AG09319 (cell line): ENCODE measurements at regions not wholly inside any gene's neighbourhood (a gene's known extent, or its start where the extent isn't known, plus 50 kb on each side); places are given as distances from the start of the nearest gene placed in this dataset.
"Not testable (repeated sequence)": the region's sequence is repeated elsewhere in the genome, so short reads cannot be mapped to it uniquely, and the experiment has no call there.

ENCODE experiments used
- DNase-seq: peaks from one replicate; pipeline ENCODE4 v3.0.0-alpha.2; 2010; ENCODE audit warnings: low read depth; ENCODE audit errors: extremely low read depth
- TF ChIP-seq, protein P1 (sequence below): IDR thresholded peaks from 2 replicates; pipeline ENCODE4 v1.5.1; 2011; ENCODE audit warnings: low read depth, mild to moderate bottlenecking, inconsistent platforms, low read length, moderate library complexity

DNA sequence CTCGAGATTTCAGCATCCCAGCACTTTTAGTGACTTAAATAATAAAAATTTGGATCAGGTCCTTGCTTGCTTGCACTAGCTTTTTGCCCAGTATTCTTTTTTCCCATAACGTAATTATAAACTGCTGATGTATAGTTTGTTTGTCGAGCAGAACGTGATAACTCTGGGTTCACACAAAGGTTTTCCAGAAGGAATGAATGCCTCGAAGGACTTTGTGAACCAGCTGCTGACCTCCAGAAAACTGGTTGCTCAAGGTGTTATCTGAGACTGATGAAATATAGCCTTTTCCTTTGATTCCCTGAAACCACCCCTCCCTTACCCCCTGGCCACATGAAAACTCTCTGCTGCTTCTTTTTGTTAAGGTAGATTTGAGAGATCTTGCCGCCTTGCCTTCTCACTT lies 229.1 kb upstream of the CARD18 start:
- DNase-seq: no peak
- TF ChIP-seq, protein P1, sequence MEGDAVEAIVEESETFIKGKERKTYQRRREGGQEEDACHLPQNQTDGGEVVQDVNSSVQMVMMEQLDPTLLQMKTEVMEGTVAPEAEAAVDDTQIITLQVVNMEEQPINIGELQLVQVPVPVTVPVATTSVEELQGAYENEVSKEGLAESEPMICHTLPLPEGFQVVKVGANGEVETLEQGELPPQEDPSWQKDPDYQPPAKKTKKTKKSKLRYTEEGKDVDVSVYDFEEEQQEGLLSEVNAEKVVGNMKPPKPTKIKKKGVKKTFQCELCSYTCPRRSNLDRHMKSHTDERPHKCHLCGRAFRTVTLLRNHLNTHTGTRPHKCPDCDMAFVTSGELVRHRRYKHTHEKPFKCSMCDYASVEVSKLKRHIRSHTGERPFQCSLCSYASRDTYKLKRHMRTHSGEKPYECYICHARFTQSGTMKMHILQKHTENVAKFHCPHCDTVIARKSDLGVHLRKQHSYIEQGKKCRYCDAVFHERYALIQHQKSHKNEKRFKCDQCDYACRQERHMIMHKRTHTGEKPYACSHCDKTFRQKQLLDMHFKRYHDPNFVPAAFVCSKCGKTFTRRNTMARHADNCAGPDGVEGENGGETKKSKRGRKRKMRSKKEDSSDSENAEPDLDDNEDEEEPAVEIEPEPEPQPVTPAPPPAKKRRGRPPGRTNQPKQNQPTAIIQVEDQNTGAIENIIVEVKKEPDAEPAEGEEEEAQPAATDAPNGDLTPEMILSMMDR: no peak

DNA sequence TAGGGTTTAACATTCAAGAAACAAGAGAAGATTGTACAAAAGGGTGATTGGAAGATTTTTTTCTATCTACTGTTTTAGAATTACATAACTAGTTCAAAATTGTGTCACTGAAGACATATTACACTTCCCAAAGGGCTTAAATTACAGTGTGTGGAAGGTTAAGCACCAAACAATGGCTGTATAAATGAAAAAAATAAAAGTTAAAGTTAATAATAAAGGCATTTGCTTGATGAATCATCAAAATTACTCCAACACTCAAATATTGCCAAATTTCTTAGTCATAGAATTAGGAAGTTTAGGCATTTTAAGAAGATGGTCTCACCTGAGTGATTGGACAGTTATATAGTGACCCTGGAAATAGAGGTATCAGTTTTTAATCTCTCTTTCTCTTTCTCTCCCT lies 227.6 kb upstream of the CARD18 start:
- TF ChIP-seq, protein P1: no peak
- DNase-seq: no peak

DNA sequence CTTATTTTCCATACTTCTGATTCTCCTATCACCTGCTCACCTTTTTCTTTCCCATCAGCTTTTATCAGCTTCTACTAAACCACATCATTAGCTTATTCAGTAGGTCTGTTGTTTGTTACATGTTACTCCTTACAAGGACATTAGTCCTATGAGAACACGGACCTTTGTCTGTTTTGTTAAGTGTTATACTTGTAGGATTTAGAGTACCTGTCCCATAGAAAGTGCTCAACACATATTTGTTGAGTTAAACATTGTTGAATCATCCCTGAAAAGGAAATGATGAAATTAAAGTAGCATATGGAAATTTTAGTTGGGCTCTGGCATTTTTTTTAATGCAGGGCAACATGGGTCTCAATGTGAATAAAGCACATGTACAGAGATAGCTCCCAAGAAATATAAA lies 222.1 kb upstream of the CARD18 start:
- no peak for DNase-seq
- TF ChIP-seq, protein P1: no peak

DNA sequence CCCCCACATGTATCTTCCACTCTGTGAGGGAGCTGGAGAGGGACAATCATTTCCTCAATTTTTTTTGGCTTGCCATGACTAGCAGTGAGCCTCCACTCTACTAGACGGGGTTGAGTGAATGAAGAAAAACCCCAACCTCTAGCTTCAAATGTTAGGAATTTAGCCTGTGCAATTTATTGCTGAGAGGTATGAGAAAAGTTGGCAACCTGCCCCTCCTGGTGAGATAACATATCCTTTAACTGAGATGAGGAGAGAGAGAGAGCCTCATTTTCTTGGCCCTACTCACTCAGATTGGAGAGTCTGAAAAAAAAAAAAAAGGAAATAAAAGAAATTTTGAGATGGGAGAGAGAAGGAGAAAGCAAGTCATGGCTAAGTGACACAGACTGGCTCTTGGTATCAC lies 218.2 kb upstream of the CARD18 start:
- TF ChIP-seq, protein P1: no peak
- DNase-seq: no peak

DNA sequence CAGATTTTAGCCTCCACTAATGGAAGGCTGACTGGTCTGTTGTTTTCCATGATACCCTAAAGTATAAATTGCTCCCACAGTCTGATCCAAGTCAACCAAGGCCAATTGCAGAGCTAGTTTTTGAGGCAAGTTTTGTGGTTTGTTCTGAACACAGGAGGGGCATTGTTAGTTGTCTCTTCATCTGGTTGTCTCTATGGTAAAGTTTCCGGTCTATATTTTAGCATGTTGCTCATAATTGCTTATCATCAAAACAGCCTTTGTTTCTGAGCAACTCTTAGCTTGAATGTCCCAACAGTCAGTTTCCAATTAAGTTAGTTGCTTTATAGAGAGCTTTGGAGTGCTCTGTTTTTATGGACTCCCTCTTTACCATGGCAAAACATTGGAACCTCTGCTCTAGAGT lies 217.6 kb upstream of the CARD18 start:
- TF ChIP-seq, protein P1: no peak
- no peak for DNase-seq

DNA sequence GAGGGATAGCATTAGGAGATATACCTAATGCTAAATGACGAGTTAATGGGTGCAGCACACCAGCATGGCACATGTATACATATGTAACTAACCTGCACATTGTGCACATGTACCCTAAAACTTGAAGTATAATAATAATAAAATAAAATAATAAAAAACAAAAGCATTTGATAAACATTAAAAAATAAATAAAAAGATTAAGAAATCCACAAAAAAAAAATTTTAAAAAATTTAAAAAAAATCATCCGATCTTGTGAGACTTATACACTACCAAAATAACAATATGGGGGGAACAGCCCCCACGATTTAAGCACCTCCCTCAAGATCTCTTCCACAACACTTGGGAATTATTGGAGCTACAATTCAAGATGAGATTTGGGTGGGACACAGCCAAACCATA lies 210.3 kb upstream of the CARD18 start:
- not testable (repeated sequence) for DNase-seq

DNA sequence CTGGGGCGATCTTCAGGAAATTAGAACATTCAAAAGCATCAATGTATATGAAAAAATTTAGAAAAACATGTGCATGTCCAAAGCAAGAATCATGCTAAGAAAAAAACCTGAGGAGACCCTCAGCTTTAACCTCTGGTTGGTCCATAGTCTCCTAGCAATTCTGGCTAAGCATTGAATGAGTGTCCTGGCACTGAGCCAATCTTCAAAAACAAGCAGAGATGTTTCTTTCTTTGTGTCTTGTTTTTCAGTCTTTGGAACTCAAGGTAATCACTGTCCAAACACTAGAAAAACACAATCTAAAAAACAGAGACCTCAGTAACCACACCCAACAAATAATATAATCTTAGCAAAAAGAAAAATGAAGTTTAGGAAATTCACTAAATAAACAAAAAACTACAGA lies 205.4 kb upstream of the CARD18 start:
- no peak for DNase-seq
- TF ChIP-seq, protein P1: no peak

DNA sequence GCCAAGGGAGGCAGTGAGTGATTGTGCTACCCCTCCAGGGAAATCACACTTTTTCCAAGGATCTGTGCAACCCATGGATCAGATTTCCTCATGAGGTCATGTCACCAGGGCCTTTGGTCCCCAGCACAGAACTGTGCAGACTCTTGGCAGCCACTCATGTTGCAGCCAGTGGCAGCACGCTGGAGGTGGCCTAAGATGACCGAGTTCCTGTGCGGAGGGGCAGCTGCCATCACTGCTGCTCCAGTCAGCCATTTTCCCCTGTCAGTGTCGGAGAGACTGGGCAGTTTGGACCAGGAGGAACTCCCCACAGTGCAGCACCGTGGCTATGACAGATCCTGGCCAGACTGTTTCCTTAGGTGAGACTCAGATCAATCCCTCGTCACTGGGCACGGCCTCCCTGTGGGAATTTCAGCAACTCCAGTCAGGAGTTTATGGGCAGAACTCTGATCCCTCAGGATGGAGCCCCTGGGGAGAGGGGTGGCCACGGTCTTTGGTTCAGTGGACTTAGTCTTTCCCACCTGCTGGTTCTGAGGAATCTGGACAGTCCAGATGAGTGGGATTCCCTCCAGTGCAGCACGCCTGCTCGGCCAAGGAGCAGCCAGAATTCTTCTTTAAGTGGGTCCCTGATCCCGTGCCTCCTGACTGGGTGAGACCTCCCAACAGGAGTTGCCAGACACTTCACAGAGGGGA lies 194.6 kb upstream of the CARD18 start:
- TF ChIP-seq, protein P1: no peak
- no peak for DNase-seq
